ENCODE measurements at regions not wholly inside any gene's neighbourhood (a gene's known extent, or its start where the extent isn't known, plus 50 kb on each side); places are given as distances from the start of the nearest gene placed in this dataset.

- Histone ChIP-seq H3K79me2 (ENCODE audit: insufficient read depth) (no peaks in the 10 kb centered on the region), H4K20me1 (ENCODE audit: insufficient read depth) (no peaks in the 10 kb centered on the region), H3K9ac (no peak overlapping the region), H3K9me3 (no peaks in the 10 kb centered on the region), H2AFZ (ENCODE audit: low read depth) (no peak overlapping the region), H3K27ac (ENCODE audit: low read depth in 2 of 2, low read length in 1 of 2) (no peak overlapping the region), H3K9me2 (peaks cover 2% of the 10 kb centered on the region; the same call in 1 of the 2 replicates), H3K27me3 (ENCODE audit: insufficient read depth) (no peaks in the 10 kb centered on the region), H3F3A (replicated peaks; ENCODE audit: insufficient read depth) (no peaks in the 10 kb centered on the region), H3K4me1 (ENCODE audit: control insufficient read depth in 1 of 2, insufficient read depth in 2 of 2, low read depth in 1 of 2, low read length in 1 of 2) (no peaks in the 10 kb centered on the region), H3K36me3 (replicated peaks in 1 of 2; ENCODE audit: control insufficient read depth in 1 of 2, insufficient read depth in 2 of 2, low read length in 1 of 2) (no peaks in the 10 kb centered on the region), H3K4me3 (ENCODE audit: low read depth in 2 of 2, low read length in 1 of 2) (no peak overlapping the region), H3K4me2 (no peak overlapping the region)
- no peak for TF ChIP-seq NFIC (IDR thresholded peaks at IDR 0.05; ENCODE audit: borderline replicate concordance)
- no peak for TF ChIP-seq FOSL2 (IDR thresholded peaks at IDR 0.05; ENCODE audit: borderline replicate concordance, low read depth)
- TF ChIP-seq FOXM1 (IDR thresholded peaks at IDR 0.05; ENCODE audit: low read depth): no peak
- TF ChIP-seq TAF1 (IDR thresholded peaks at IDR 0.05; ENCODE audit: borderline replicate concordance, low read depth, low read length): no peak
- TF ChIP-seq JUND (IDR thresholded peaks at IDR 0.05): no peak
- TF ChIP-seq, protein P1, sequence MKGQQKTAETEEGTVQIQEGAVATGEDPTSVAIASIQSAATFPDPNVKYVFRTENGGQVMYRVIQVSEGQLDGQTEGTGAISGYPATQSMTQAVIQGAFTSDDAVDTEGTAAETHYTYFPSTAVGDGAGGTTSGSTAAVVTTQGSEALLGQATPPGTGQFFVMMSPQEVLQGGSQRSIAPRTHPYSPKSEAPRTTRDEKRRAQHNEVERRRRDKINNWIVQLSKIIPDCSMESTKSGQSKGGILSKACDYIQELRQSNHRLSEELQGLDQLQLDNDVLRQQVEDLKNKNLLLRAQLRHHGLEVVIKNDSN (IDR thresholded peaks at IDR 0.05; ENCODE audit: borderline replicate concordance, low read depth): no peak
- TF ChIP-seq RFX5 (IDR thresholded peaks at IDR 0.05; ENCODE audit: low read length): no peak
- TF ChIP-seq RCOR1 (IDR thresholded peaks at IDR 0.05; ENCODE audit: low read length): no peak
- TF ChIP-seq SMC3 (IDR thresholded peaks at IDR 0.05; ENCODE audit: low read depth, low read length): no peak
- TF ChIP-seq RAD21 (IDR thresholded peaks at IDR 0.05; ENCODE audit: low read length): no peak
- no peak for TF ChIP-seq GATA2 (CRISPR knock-in tag; IDR thresholded peaks at IDR 0.05)
- no peak for TF ChIP-seq RXRA (IDR thresholded peaks at IDR 0.05; ENCODE audit: borderline replicate concordance, low read depth)
- TF ChIP-seq GABPA (IDR thresholded peaks at IDR 0.05; ENCODE audit: low read depth): no peak
- no peak for TF ChIP-seq TCF12 (IDR thresholded peaks at IDR 0.05)
- TF ChIP-seq, protein P2, sequence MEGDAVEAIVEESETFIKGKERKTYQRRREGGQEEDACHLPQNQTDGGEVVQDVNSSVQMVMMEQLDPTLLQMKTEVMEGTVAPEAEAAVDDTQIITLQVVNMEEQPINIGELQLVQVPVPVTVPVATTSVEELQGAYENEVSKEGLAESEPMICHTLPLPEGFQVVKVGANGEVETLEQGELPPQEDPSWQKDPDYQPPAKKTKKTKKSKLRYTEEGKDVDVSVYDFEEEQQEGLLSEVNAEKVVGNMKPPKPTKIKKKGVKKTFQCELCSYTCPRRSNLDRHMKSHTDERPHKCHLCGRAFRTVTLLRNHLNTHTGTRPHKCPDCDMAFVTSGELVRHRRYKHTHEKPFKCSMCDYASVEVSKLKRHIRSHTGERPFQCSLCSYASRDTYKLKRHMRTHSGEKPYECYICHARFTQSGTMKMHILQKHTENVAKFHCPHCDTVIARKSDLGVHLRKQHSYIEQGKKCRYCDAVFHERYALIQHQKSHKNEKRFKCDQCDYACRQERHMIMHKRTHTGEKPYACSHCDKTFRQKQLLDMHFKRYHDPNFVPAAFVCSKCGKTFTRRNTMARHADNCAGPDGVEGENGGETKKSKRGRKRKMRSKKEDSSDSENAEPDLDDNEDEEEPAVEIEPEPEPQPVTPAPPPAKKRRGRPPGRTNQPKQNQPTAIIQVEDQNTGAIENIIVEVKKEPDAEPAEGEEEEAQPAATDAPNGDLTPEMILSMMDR (IDR thresholded peaks at IDR 0.05): no peak
- TF ChIP-seq POLR2AphosphoS5 (IDR thresholded peaks at IDR 0.05; ENCODE audit: low read depth, low read length): no peak
- no peak for TF ChIP-seq YY1 (IDR thresholded peaks at IDR 0.05; ENCODE audit: low read depth)
- 5% methylated on average over 1 of the region's 1 CpG for WGBS (ENCODE audit: low lambda C conversion rate)
- no peak for DNase-seq
- POLR2A ChIA-PET: no interaction called here
- CTCF ChIA-PET: no interaction called here
Measured at GRCh38 chr1:213435715-213436114, 384.7 kb downstream of the RPS6KC1 start.

DNA sequence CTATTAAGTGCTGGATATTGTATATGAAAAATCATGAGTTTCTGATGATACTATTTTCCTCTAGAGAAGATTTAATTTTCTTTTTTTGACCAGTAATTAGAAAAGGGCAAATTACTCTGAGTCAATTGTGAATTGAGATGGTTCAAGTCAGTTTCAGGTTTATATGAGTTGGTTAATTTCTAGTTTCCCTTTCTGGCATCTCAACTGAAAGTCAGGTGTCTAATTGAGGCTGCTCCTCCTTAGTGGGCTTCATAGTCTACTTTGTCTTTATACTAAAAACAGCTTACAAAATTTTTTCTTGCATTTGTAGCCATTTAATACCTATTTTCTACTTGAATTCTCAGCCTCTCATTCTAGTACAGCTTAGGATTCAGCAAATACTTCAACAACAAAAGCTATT, 387.3 kb downstream of the RPS6KC1 start:
- H3K27me3 ChIP-seq (ENCODE audit: insufficient read depth): no peaks in the 10 kb centered on the region
- no peak overlapping the region for H3K4me3 ChIP-seq (ENCODE audit: low read depth in 2 of 2, low read length in 1 of 2)
- no peaks in the 10 kb centered on the region for H3K79me2 ChIP-seq (ENCODE audit: insufficient read depth)
- no peaks in the 10 kb centered on the region for H3F3A ChIP-seq (replicated peaks; ENCODE audit: insufficient read depth)
- H3K4me1 ChIP-seq (ENCODE audit: control insufficient read depth in 1 of 2, insufficient read depth in 2 of 2, low read depth in 1 of 2, low read length in 1 of 2): no peaks in the 10 kb centered on the region
- H3K4me2 ChIP-seq: no peak overlapping the region
- no peaks in the 10 kb centered on the region for H3K9me3 ChIP-seq
- H2AFZ ChIP-seq (ENCODE audit: low read depth): no peak overlapping the region
- POLR2A ChIA-PET: no interaction called here
- TF ChIP-seq, protein P3, sequence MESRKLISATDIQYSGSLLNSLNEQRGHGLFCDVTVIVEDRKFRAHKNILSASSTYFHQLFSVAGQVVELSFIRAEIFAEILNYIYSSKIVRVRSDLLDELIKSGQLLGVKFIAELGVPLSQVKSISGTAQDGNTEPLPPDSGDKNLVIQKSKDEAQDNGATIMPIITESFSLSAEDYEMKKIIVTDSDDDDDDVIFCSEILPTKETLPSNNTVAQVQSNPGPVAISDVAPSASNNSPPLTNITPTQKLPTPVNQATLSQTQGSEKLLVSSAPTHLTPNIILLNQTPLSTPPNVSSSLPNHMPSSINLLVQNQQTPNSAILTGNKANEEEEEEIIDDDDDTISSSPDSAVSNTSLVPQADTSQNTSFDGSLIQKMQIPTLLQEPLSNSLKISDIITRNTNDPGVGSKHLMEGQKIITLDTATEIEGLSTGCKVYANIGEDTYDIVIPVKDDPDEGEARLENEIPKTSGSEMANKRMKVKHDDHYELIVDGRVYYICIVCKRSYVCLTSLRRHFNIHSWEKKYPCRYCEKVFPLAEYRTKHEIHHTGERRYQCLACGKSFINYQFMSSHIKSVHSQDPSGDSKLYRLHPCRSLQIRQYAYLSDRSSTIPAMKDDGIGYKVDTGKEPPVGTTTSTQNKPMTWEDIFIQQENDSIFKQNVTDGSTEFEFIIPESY (IDR thresholded peaks at IDR 0.05; ENCODE audit: borderline replicate concordance, low read depth): no peak
- no peak for TF ChIP-seq EP300 (IDR thresholded peaks at IDR 0.05; ENCODE audit: borderline replicate concordance in 1 of 2, low read depth in 1 of 2, low read length in 1 of 2)
- TF ChIP-seq CHD2 (IDR thresholded peaks at IDR 0.05; ENCODE audit: low read length, partially characterized antibody): no peak
- TF ChIP-seq GABPA (IDR thresholded peaks at IDR 0.05; ENCODE audit: low read depth): no peak
- no peak for TF ChIP-seq TEAD4 (IDR thresholded peaks at IDR 0.05; ENCODE audit: borderline replicate concordance, insufficient read depth)
- TF ChIP-seq MAX (IDR thresholded peaks at IDR 0.05; ENCODE audit: low read depth): no peak
- no peak for TF ChIP-seq TAF1 (IDR thresholded peaks at IDR 0.05; ENCODE audit: borderline replicate concordance, low read depth, low read length)
- no peak for TF ChIP-seq MEF2A (IDR thresholded peaks at IDR 0.05; ENCODE audit: borderline replicate concordance, low read depth)
- no peak for TF ChIP-seq FOXJ3 (CRISPR knock-in tag; IDR thresholded peaks at IDR 0.05)
- no peak for TF ChIP-seq MXI1 (IDR thresholded peaks at IDR 0.05; ENCODE audit: low read depth, low read length)
- TF ChIP-seq, protein P1 (IDR thresholded peaks at IDR 0.05; ENCODE audit: borderline replicate concordance, low read depth): no peak
- no peak for TF ChIP-seq RXRA (IDR thresholded peaks at IDR 0.05; ENCODE audit: borderline replicate concordance, low read depth)
- H3K27ac ChIP-seq (ENCODE audit: low read depth in 2 of 2, low read length in 1 of 2): no peak overlapping the region
- CTCF ChIA-PET: interaction anchor here (1.0 kb wide), 1 partner anchor 31 kb away, joined by 6 read pairs; no protein-coding TSS in a partner anchor
- no peak overlapping the region for H3K9ac ChIP-seq
- H3K9me2 ChIP-seq: peaks cover 2% of the 10 kb centered on the region; the same call in 1 of the 2 replicates
- H3K36me3 ChIP-seq (replicated peaks in 1 of 2; ENCODE audit: control insufficient read depth in 1 of 2, insufficient read depth in 2 of 2, low read length in 1 of 2): no peaks in the 10 kb centered on the region
- H4K20me1 ChIP-seq (ENCODE audit: insufficient read depth): no peaks in the 10 kb centered on the region
- no peak for DNase-seq

Data from SK-N-SH (cell line).